Fibroblast of the conjunctiva (primary cell): ENCODE measurements at regions not wholly inside any gene's neighbourhood (a gene's known extent, or its start where the extent isn't known, plus 50 kb on each side); places are given as distances from the start of the nearest gene placed in this dataset.
"Not testable (repeated sequence)": the region's sequence is repeated elsewhere in the genome, so short reads cannot be mapped to it uniquely, and the experiment has no call there.

Experiments used
- DNase-seq: peaks from one replicate; pipeline ENCODE4 v3.0.0-alpha.2; 2010; ENCODE audit warnings: low read depth

DNA sequence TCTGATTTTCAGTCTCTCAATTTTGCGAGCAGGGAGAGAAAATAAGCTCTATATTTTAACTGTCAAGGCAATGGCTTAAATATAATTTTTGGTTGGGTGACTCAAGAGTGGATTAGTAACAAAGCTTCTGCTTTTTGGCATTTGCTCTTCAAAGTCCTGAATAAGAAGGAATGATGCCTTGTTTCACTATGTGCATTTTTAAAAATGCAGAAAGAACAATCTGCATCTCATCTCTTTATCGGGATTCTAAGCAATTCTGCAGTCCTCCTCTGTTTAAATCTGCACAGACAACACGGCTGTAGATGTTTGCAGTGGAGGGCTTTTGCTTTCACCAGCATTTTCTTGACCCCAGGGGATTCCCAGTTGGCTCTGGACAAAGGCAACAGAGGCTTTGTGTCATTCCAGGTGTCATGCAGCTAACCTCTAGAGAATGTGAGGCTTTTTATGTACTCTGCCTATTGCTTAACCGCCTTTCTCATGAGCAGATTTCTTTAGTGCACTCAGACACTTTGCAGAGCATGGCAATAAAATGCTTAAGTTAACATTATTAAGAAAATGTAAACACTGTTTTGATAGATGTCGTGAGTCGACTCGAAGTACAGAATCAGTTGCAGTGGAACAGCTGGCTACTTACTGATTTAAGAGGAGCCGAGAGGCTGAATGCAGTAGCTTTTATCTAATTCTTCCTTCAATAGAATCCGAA, 783.2 kb upstream of the NEGR1 start:
- DNase-seq: no peak

- no peak for DNase-seq
These were observed 774.5 kb upstream of the NEGR1 start for GRCh38 chr1:73056826-73057225.

- DNase-seq: no peak
These were observed 762.1 kb upstream of the NEGR1 start for GRCh38 chr1:73044241-73045036.

GRCh38 chr1:73042403-73042802, 760.1 kb upstream of the NEGR1 start:
- DNase-seq: no peak

DNA sequence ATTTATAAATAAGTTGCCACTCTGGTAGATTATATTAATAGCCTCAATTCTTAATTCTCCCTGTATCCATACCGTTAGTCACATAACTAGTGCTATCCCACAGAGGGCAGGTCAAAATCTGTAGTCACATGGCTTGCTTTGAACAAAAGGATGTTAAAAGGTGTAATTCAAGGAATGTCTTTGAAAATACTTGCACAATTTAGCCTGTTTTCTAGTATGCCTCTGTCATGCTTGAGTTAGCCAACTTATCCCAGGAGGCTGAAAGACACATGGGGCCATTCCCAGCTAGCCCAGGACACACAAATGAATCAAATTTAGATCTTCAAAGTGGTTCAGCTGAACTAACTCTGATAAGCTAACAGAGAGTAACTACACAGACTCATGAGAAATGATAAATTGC, 758.5 kb upstream of the NEGR1 start:
- DNase-seq: no peak

DNA sequence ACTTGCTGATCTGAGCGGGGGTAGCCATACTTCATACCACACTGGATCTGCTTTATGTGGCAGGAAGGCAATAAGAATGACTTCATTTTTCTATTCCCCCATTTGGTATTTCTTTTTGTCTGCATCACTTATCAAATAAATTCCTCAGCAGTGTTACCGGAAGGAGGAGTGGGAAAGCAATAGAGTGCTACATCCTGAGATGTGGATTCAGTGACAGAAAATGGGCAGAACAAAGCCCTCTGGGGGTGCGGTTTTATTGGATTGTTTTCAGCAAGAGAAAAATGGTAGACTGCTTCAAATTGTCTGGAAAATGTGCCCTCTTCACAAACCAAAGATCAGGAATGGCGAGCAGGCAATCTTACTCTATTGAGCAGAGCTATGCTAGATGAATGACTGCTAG, 751.9 kb upstream of the NEGR1 start:
- DNase-seq: no peak

DNA sequence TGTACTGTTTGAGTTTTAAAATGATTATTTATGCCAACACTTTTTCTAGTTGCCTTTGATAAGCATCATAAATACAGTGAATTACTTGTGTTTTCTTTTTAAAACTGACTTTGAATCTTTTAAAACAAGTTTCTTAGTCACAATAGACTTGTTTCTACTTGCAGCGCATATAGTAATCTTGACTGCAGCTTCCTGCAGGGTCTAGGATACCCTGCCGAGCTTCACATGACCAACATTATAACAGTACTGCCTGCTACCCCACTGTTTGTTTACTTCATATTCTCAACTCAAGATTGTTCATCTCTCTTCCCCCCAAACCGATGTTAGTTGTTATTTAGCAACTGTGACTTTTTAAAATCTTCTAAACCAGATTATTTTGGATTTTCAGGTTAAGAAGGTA, 751.3 kb upstream of the NEGR1 start:
- DNase-seq: no peak

DNA sequence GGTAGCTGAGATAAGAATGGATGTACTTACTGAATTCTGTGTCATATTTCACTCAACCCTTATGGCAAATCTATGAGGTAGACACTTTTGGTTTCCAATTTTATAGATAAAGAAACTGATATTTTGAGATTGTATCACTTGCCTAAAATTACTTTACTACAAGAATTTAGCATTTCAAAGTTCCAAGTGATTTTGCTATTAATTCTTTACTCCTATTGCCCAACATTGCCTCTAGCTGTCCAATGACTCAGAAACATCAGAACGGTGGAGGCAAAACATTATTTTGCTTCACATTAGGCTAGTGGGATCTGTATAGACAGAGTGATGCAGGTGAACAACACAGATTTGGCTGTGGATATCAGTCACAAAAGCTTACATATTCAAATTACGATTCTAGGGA, 747.2 kb upstream of the NEGR1 start:
- DNase-seq: no peak

DNA sequence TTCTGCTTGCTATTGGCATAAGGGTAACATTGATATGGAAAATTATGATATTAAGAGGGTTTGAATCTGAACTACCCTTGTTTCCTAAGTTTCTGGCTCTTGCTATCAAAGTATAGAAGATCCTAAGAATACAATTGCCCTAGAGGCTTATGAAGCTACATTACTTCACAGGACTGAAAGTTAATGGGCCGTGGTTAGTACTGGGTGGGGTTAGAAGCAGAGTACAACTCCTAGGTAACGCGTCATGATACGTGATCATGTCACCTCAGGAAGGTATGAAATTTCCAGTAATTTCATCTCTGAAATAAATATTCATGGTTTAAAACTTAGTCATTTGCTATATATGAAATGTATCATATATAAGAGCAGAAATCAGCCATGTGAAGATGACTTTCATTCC, 743.8 kb upstream of the NEGR1 start:
- no peak for DNase-seq

GRCh38 chr1:73009938-73010337, 727.6 kb upstream of the NEGR1 start:
- no peak for DNase-seq

GRCh38 chr1:73009311-73009710, 727.0 kb upstream of the NEGR1 start:
- no peak for DNase-seq

- no peak for DNase-seq
These were observed 715.3 kb upstream of the NEGR1 start for GRCh38 chr1:72997624-72998023.

GRCh38 chr1:72997041-72997440, 714.7 kb upstream of the NEGR1 start:
- DNase-seq: no peak

- not testable (repeated sequence) for DNase-seq
These were observed 705.5 kb upstream of the NEGR1 start for GRCh38 chr1:72987871-72988270.

- DNase-seq: no peak
These were observed 704.4 kb upstream of the NEGR1 start for GRCh38 chr1:72986591-72987290.

DNA sequence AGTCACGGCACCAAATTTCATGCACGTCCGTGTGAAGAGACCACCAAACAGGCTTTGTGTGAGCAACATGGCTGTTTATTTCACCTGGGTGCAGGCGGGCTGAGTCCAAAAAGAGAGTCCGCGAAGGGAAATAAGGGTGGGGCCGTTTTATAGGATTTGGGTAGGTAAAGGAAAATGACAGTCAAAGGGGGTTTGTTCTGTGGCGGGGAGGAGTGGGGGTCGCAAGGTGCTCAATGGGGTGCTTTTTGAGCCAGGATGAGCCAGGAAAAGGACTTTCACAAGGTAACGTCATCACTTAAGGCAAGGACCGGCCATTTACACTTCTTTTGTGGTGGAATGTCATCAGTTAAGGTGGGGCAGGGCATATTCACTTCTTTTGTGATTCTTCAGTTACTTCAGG, 702.7 kb upstream of the NEGR1 start:
- not testable (repeated sequence) for DNase-seq

GRCh38 chr1:72983011-72983410, 700.7 kb upstream of the NEGR1 start:
- DNase-seq: not testable (repeated sequence)

GRCh38 chr1:72969461-72969860, 687.1 kb upstream of the NEGR1 start:
- no peak for DNase-seq

- DNase-seq: no peak
These were observed 672.6 kb upstream of the NEGR1 start for GRCh38 chr1:72954943-72955342.

GRCh38 chr1:72950900-72951299, 668.6 kb upstream of the NEGR1 start:
- DNase-seq: not testable (repeated sequence)

DNA sequence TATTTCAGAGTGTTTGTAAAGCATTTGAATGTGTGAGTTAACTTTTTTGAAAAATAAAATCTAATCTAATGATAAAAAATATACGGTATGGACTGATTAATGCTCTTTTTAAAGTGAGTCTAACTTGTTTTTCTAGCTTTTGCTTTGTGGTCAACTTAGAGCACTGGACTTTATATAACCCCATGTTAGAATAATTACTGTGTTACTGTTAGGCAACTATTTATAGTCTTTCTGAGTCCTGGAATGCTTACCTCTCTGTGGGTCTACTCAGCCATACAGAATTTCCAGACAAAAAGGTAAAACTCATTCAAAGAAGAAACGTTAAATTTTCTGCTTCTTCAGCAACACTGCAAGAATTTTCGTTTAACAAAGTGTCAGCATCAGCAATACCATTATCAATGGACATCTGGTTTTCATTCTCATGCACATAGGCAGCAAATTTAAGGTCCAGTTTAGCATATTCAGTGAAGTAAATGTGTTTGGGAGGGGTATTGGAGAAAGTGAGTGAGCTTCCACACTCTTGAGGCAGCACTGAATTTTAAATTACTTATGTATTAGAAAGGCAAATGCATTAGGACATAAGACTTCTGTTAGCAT, 664.7 kb upstream of the NEGR1 start:
- DNase-seq: no peak

GRCh38 chr1:72942008-72942407, 659.7 kb upstream of the NEGR1 start:
- no peak for DNase-seq

DNA sequence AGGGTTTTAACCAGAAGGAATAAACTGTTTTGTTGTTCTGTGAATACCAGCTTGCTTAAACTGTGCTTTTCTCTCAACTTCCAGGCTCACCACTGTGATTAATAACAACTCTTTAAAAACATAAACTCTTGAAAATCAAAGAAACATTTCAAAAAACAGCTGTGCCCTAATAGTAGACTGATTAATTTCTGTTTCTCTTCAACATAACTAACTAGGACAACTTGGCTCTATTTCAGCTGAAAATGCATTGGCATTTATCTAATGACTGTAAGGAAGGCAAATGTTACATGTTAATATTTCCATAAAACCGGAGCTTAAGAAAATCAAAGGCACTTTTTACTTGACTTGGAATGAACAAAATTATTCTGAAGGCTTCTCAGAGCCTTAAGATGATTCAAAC, 656.1 kb upstream of the NEGR1 start:
- DNase-seq: no peak
